ENCODE measurements at regions not wholly inside any gene's neighbourhood (a gene's known extent, or its start where the extent isn't known, plus 50 kb on each side); places are given as distances from the start of the nearest gene placed in this dataset.

- BruUV-seq (replicated peaks), result no TSS peak
These were observed 182.2 kb upstream of the KIT start for GRCh38 chr4:54475546-54475945.

More at GRCh38 chr4:54475546-54475945, 182.2 kb upstream of the KIT start:
- intact Hi-C loops (cut with micrococcal nuclease), result no loop called here
- no peaks in the 10 kb centered on the region for H4K20me1 ChIP-seq (replicated peaks; ENCODE audit: control insufficient read depth, extremely low read depth, insufficient read depth, low read length)
- H3K36me3 ChIP-seq (ENCODE audit: control insufficient read depth in 2 of 2, extremely low read depth in 1 of 2, insufficient read depth in 2 of 2, low read length in 2 of 2), result no peaks in the 10 kb centered on the region
- no peaks in the 10 kb centered on the region for H3K27me3 ChIP-seq (ENCODE audit: control insufficient read depth in 2 of 2, insufficient read depth in 2 of 2, low read length in 2 of 2)
- H3K4me2 ChIP-seq (ENCODE audit: insufficient read depth, low read length), result no peak overlapping the region
- POLR2A ChIA-PET, result no interaction called here
- H3K4me3 ChIP-seq (replicated peaks in 1 of 3; ENCODE audit: insufficient read depth in 1 of 3, low read depth in 1 of 3, low read length in 3 of 3), result no peak overlapping the region
- H3K79me2 ChIP-seq (ENCODE audit: control insufficient read depth, insufficient read depth, low read length), result no peaks in the 10 kb centered on the region
- no peaks in the 10 kb centered on the region for H3K9me3 ChIP-seq (replicated peaks; ENCODE audit: control insufficient read depth, insufficient read depth, low read length)
- H3K27ac ChIP-seq (ENCODE audit: insufficient read depth, low read depth, low read length), result no peak overlapping the region
- no peaks in the 10 kb centered on the region for H3K9me1 ChIP-seq (replicated peaks; ENCODE audit: control insufficient read depth, extremely low read depth, insufficient read depth, low read length)
- DNase-seq (ENCODE audit: low read depth, low spot score) (no peak), FAIRE-seq (no peak)
- no peak overlapping the region for H3K9ac ChIP-seq (replicated peaks; ENCODE audit: extremely low read depth, insufficient read depth, low read length)
- H2AFZ ChIP-seq (ENCODE audit: low read depth, low read length), result no peak overlapping the region
- CTCF ChIA-PET, result no interaction called here
- TF ChIP-seq POLR2A (IDR thresholded peaks at IDR 0.05; ENCODE audit: low read depth, low read length), result no peak
- no peak for TF ChIP-seq GATA2 (IDR thresholded peaks at IDR 0.05; ENCODE audit: insufficient read depth, insufficient read length, low read depth, low read length)
- TF ChIP-seq POLR2AphosphoS5 (IDR thresholded peaks at IDR 0.05; ENCODE audit: insufficient read depth, low read depth, low read length), result no peak
- TF ChIP-seq FOS (IDR thresholded peaks at IDR 0.05; ENCODE audit: borderline replicate concordance, insufficient read depth, low read length), result no peak
- TF ChIP-seq, protein P1, sequence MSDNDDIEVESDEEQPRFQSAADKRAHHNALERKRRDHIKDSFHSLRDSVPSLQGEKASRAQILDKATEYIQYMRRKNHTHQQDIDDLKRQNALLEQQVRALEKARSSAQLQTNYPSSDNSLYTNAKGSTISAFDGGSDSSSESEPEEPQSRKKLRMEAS (IDR thresholded peaks at IDR 0.05; ENCODE audit: insufficient read depth, insufficient read length), result no peak
- no peak for TF ChIP-seq JUN (IDR thresholded peaks at IDR 0.05; ENCODE audit: borderline replicate concordance, insufficient read depth, insufficient read length, low read depth)
- TF ChIP-seq MYC (IDR thresholded peaks at IDR 0.05; ENCODE audit: low read depth, low read length), result no peak
- TF ChIP-seq, protein P2, sequence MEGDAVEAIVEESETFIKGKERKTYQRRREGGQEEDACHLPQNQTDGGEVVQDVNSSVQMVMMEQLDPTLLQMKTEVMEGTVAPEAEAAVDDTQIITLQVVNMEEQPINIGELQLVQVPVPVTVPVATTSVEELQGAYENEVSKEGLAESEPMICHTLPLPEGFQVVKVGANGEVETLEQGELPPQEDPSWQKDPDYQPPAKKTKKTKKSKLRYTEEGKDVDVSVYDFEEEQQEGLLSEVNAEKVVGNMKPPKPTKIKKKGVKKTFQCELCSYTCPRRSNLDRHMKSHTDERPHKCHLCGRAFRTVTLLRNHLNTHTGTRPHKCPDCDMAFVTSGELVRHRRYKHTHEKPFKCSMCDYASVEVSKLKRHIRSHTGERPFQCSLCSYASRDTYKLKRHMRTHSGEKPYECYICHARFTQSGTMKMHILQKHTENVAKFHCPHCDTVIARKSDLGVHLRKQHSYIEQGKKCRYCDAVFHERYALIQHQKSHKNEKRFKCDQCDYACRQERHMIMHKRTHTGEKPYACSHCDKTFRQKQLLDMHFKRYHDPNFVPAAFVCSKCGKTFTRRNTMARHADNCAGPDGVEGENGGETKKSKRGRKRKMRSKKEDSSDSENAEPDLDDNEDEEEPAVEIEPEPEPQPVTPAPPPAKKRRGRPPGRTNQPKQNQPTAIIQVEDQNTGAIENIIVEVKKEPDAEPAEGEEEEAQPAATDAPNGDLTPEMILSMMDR (IDR thresholded peaks at IDR 0.05; ENCODE audit: extremely low read depth in 1 of 2, insufficient read depth in 1 of 2, low read depth in 1 of 2, low read length in 2 of 2), result no peak
- TF ChIP-seq EZH2 (IDR thresholded peaks at IDR 0.05; ENCODE audit: borderline replicate concordance, low read depth, low read length, severe bottlenecking), result no peak
- H3K4me1 ChIP-seq (ENCODE audit: control insufficient read depth, extremely low read depth, insufficient read depth, low read length), result no peaks in the 10 kb centered on the region
- dilution Hi-C loops (cut with MboI; ENCODE audit: extremely low pct_ligation_motif_present, low sequenced_read_pairs), result no loop called here
